Adipocyte (in vitro differentiated cells): ENCODE measurements at regions not wholly inside any gene's neighbourhood (a gene's known extent, or its start where the extent isn't known, plus 50 kb on each side); places are given as distances from the start of the nearest gene placed in this dataset.

Experiments
- DNase-seq: peaks from one replicate; pipeline ENCODE4 v3.0.0-alpha.2; 2015; ENCODE audit warnings: low read depth
- H3K27me3 ChIP-seq: replicated peaks from 2 replicates; pipeline ENCODE4 v1.7.0; 2013; ENCODE audit warnings: mild to moderate bottlenecking, low read length, moderate library complexity; ENCODE audit not compliant: control insufficient read depth, insufficient read depth
- H3K36me3 ChIP-seq: 2 replicates; pipeline ENCODE4 v1.7.0; 2013; ENCODE audit warnings: low read length, mild to moderate bottlenecking, moderate library complexity; ENCODE audit not compliant: control insufficient read depth, insufficient read depth, severe bottlenecking
- H3K4me1 ChIP-seq: 2 replicates; pipeline ENCODE4 v1.7.0; 2013; ENCODE audit warnings: mild to moderate bottlenecking, low read length, moderate library complexity; ENCODE audit not compliant: control insufficient read depth, insufficient read depth
- H3K4me3 ChIP-seq: 2 replicates; pipeline ENCODE4 v1.7.0; 2013; ENCODE audit warnings: mild to moderate bottlenecking, low read length, moderate library complexity
- H3K9ac ChIP-seq: 2 replicates; pipeline ENCODE4 v1.7.0; 2013; ENCODE audit warnings: mild to moderate bottlenecking, low read length, moderate library complexity
- H3K9me3 ChIP-seq: 2 replicates; pipeline ENCODE4 v1.7.0; 2013; ENCODE audit warnings: mild to moderate bottlenecking, low read length, moderate library complexity; ENCODE audit not compliant: control insufficient read depth

DNA sequence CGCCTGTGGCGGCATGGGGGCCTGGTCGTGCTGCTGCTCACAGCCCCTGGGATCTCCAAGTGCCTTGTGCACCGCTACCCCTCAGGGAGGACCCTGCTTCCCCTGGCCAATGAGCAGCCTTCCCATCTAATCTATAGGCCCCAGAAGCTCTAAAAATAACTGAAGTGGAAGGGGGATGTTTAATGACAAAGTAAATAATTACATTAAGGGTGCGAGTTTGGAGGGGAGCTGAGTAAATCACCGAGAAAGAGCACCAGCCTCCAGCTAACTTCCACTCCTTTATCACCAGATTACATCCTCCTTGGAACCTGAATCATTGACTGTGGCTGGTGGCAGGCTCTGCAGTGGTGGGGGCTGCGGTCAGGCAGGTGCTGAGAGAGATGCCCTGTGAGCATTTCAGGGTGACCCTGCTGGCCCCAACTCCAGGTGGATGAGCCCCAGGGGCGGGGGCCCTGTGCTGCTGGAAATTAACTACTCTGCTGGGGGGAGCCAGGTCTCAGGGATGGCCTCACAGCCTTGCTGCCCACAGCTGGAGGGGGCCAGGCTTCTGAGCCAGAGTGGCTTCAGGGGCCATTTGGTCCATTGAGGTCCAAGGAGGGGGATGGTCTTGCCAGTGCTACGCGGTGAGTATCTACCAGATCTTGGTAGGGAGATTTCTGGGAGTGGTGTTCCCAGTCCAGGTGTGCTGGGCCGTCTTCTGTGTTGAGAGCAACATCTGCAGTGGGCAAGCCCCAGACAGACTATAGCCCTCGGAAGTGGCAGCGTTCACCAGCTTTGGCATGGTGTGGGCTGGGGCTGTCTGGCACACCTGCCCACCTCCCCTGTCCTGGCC is 74.2 kb downstream of the GLI2 start:
- DNase-seq = no peak
- H3K4me1 ChIP-seq = no peaks in the 10 kb centered on the region
- H3K27me3 ChIP-seq = no peaks in the 10 kb centered on the region
- H3K4me3 ChIP-seq = no peak overlapping the region
- H3K9ac ChIP-seq = no peak overlapping the region
- no peaks in the 10 kb centered on the region for H3K36me3 ChIP-seq
- H3K9me3 ChIP-seq = no peaks in the 10 kb centered on the region

DNA sequence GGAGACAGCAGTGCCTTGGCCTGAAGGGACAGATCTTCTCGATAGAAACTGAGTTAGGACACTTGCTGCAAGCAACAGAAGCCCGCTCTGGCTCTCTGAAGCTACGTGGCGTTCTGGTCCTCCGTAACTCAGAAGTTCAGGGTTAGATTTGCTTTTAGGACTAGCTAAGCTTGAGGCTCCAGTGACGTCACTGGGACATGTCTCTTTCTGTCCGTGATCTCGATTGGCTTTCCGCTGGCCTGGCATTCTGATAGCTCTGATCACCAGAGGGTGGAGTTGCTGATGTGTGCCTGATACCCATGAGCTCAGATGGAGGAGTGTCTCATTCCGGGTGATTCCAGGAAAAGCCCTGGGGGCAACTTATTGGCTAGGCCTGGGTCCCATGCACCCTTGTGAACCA is 75.0 kb downstream of the GLI2 start:
- Histone ChIP-seq H3K27me3 (no peaks in the 10 kb centered on the region), H3K9ac (no peak overlapping the region), H3K4me3 (no peak overlapping the region), H3K9me3 (no peaks in the 10 kb centered on the region), H3K36me3 (no peaks in the 10 kb centered on the region), H3K4me1 (no peaks in the 10 kb centered on the region)
- DNase-seq = no peak

DNA sequence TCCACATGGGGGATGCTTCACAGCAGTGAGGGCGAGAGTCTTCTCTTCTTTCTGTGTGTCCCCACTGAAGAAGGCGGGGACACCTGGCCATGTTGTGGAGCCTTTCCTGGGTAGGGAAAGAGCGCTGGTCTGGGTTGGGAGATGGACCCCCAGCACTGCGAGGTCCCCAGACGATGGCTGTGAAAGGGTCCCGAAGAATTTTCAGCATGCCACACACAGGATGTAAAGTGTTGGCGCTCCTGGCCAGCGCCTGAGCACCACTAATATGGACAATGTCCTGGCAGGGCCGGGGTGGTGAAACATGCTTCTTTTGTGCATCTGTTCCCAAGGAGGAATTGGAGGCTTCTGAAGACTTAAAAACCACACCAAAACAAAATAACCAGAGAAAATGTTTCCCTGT is 77.2 kb downstream of the GLI2 start:
- no peak overlapping the region for H3K4me3 ChIP-seq
- no peaks in the 10 kb centered on the region for H3K9me3 ChIP-seq
- DNase-seq = no peak
- H3K36me3 ChIP-seq = no peaks in the 10 kb centered on the region
- no peaks in the 10 kb centered on the region for H3K4me1 ChIP-seq
- H3K9ac ChIP-seq = no peak overlapping the region
- H3K27me3 ChIP-seq = no peaks in the 10 kb centered on the region

DNA sequence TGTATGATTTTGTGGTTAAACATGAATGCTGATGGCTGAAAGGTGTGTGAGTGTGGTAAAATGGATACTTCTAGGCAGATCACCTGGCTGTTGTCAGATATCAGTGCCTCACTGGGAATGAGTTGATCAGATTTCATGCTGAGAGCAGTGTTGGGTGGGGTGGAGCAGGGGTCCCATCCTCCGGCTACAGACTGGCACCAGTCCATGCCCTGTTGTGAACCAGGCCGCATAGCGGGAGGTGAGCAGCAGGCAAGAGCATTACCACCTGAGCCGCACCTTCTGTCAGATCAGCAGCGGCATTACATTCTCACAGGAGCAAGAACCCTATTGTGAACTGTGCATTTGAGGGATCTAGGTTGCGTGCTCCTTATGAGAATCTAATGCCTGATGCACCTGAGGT is 78.7 kb downstream of the GLI2 start:
- DNase-seq = no peak
- Histone ChIP-seq H3K4me3 (no peak overlapping the region), H3K27me3 (no peaks in the 10 kb centered on the region), H3K9me3 (no peaks in the 10 kb centered on the region), H3K4me1 (peaks cover 11% of the 10 kb centered on the region), H3K9ac (no peak overlapping the region), H3K36me3 (no peaks in the 10 kb centered on the region)

DNA sequence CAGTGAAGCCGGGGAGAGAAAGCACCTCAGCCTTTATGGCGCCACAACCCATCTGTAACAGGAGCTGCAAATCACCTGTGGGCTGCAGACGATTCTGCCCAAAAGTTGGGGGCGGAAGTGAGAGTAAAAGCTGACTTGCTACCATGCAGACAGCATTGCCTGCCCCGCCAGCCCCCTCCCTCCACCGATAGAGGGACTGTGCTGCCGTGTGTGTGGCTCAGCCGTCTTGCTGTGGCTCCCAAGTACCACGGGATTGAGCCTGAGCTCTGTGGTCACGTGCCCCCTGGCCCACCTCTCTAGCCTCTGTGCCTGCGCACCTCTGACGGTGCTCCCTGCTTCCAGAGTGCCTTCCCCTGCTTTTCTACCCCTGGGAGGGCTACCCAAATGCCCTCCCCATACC is 79.6 kb downstream of the GLI2 start:
- DNase-seq = no peak
- Histone ChIP-seq H3K36me3 (no peaks in the 10 kb centered on the region), H3K4me3 (no peak overlapping the region), H3K9ac (no peak overlapping the region), H3K27me3 (no peaks in the 10 kb centered on the region), H3K9me3 (no peaks in the 10 kb centered on the region), H3K4me1 (peaks cover 20% of the 10 kb centered on the region)

DNA sequence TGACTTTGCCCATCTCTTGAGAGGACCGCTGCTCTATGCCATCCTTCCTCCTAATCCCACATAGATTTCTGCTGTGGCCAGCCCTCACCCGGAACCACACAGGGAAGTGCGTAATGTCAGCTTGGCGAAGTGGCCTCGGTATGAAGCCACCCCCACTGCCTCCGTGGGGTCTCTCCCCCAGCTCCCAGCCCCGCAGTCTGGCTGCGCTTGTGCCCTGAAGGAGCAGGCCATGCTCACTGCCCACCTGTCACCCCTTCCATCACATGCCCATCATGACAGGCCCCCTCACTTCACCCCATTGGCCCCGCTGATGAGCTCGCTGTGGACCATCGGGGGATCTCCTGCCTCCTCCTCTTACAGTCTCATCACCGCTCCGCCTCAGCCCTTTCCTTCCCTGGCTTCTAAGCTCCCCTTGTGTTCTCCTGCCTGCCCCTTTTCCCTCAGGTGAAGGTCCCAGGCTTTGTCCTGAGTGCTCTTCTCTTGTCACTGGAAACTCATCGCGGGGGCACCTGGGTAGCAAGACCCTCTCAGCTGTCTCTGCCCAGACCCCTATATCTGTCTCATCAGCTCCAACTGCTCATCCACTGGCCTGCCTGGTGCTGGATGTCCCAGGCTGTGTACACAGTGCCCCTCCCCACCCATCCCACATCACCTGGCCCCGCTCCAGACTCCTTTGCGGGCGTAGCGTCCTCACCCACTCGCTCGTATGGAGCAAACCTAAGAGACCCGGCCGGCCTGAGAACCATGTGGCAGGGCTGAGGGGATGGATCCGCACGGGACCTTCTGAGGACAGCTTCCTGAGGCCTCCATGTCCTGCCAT is 81.7 kb downstream of the GLI2 start:
- H3K27me3 ChIP-seq = no peaks in the 10 kb centered on the region
- H3K4me1 ChIP-seq = peaks cover 31% of the 10 kb centered on the region
- no peak overlapping the region for H3K4me3 ChIP-seq
- DNase-seq = no peak
- no peaks in the 10 kb centered on the region for H3K9me3 ChIP-seq
- no peak overlapping the region for H3K9ac ChIP-seq
- no peaks in the 10 kb centered on the region for H3K36me3 ChIP-seq

DNA sequence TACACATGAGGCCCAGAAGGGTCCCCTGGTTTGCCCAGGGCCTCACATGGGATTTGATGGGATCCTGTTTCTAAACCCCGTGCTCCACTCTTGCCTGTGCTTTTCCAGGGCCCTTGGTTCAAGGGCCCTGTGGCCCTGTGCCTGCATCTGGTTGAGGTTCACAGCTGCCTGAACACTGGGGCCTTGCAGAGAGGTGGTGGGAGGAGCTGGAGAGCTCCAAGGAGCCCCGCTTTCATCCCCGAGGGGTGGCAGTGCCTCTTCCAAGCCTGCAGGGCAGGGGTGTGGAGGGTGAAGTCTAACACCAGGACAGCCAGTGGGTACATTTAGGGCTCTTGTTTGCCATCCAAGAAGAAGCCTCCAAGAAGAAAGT is 82.3 kb downstream of the GLI2 start:
- no peaks in the 10 kb centered on the region for H3K36me3 ChIP-seq
- no peaks in the 10 kb centered on the region for H3K27me3 ChIP-seq
- no peak for DNase-seq
- no peaks in the 10 kb centered on the region for H3K9me3 ChIP-seq
- no peak overlapping the region for H3K9ac ChIP-seq
- peaks cover 31% of the 10 kb centered on the region for H3K4me1 ChIP-seq
- no peak overlapping the region for H3K4me3 ChIP-seq

DNA sequence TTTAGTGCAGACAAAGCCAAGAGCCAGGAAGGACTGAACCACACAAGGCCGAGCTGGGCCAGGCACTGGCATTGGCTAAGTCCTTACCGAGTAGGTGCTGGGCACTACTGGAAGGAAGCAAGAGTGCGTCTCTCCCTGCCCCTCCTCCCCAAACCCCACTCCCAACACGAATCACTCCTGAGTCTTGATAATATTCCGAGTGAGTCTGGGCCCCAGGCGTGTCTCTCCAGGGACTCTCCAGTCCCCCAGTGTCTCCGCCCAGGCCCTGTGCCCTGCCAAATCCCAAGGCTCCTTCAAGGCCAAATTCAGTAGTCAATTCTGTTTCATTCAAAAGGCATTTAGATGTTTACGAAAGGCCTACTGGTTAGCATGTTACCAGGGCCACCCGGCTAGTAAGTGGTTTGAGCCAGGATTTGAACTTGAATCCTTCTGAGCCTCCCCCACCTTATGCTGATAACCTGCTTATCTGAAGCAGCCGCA is 82.8 kb downstream of the GLI2 start:
- peaks cover 31% of the 10 kb centered on the region for H3K4me1 ChIP-seq
- DNase-seq = peak; percentile 75
- H3K9ac ChIP-seq = no peak overlapping the region
- no peaks in the 10 kb centered on the region for H3K27me3 ChIP-seq
- no peaks in the 10 kb centered on the region for H3K36me3 ChIP-seq
- H3K9me3 ChIP-seq = no peaks in the 10 kb centered on the region
- H3K4me3 ChIP-seq = no peak overlapping the region

DNA sequence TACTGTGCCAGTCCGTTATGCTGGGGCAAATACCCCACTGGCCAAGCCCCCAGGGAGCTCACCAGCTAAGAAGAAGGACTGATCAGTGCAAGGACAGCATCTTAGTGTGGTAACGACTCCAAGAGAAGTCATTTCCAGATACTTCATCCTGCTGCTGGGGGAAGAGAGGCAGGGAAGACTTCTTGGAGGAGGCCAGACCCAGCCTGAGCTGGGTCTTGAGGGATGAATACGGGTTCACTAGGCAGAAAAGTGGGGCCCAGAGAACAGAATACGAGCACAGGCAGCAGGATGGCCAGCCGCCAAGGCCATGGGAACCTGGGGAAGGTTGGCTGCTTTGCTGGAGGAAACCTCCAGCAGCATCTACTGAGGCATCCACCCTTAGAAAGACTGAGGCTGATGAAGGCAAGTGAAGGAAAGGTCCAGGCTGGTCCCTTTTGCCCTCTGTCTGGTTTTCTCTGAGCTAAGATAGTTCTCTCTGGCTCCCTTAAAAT is 84.1 kb downstream of the GLI2 start:
- Histone ChIP-seq H3K36me3 (no peaks in the 10 kb centered on the region), H3K9ac (peak overlapping the region; percentile 31), H3K4me1 (peaks cover 31% of the 10 kb centered on the region), H3K27me3 (no peaks in the 10 kb centered on the region), H3K9me3 (no peaks in the 10 kb centered on the region), H3K4me3 (no peak overlapping the region)
- DNase-seq = no peak

DNA sequence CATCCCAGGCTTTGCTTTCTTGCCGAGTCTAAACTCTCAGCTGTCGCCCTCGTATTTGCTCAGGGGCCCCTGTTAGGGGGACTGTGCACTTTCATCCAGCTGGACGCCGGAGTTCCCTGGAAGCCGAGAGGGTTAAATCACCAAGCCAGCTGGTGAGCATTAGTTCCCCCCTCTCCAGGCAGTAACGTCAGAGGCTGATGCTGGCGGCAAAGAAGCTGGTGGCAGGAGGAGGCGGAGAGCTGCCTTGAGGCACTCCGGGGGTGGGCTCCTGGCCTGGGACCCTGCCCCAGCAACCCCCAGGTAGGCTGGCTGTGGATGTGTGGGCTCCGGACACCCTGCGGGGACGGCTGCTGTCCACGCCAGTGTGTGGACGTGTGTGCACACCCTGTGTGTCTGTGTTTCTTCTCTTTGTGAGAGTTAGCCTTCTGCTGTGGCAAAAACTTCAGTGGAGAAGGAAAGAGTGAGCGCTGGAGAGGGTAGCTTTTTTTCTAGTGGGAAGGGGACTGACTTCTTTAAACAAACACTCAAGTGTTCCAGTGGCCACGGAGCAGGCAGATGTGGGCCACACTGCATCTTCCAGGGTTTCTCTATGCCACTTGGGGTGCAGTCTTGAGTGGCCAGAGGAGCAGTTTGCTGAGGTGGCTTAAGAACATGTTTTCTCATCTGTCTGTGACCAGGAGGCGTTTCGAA is 84.7 kb downstream of the GLI2 start:
- Histone ChIP-seq H3K9ac (peak overlapping the region; percentile 31), H3K9me3 (no peaks in the 10 kb centered on the region), H3K36me3 (no peaks in the 10 kb centered on the region), H3K4me3 (no peak overlapping the region), H3K4me1 (peaks cover 31% of the 10 kb centered on the region), H3K27me3 (no peaks in the 10 kb centered on the region)
- peak; percentile 80 for DNase-seq

DNA sequence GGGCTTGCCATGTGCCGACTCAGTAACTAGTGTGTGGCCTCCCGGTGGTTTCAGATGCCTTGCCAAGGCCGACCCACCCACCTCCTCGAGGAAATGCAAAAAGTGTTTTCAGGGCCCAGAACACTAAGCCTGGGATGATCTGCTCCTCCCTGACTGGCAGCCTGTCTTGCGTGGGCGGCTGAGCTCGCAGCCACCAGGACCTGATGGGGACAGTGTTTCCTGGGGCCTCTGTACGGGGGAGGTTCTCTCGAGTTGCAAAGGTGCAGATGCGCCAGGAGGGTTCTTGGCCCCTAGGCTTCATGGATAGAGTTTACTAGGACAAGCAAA is 85.2 kb downstream of the GLI2 start:
- no peaks in the 10 kb centered on the region for H3K36me3 ChIP-seq

More for the DNA sequence above, 85.2 kb downstream of the GLI2 start:
- no peak overlapping the region for H3K4me3 ChIP-seq
- no peaks in the 10 kb centered on the region for H3K27me3 ChIP-seq
- peaks cover 31% of the 10 kb centered on the region for H3K4me1 ChIP-seq
- H3K9ac ChIP-seq = no peak overlapping the region
- peak; percentile 70 for DNase-seq
- H3K9me3 ChIP-seq = no peaks in the 10 kb centered on the region
